Right atrium auricular region (tissue), 2 donors: ENCODE measurements at regions not wholly inside any gene's neighbourhood (a gene's known extent, or its start where the extent isn't known, plus 50 kb on each side); places are given as distances from the start of the nearest gene placed in this dataset.
A peak's percentile ranks its signal among the peaks of the same experiment; 100 is the strongest.

Experiments
- DNase-seq: peaks from one replicate; pipeline ENCODE4 v3.0.0-alpha.2; 2019; ENCODE audit warnings: low spot score
- H3K27ac ChIP-seq, 2 donors: fragments of 200-600 bp; sonication (generic); 1 replicate in 1 of 2; 2 replicates in 1 of 2; pipeline ENCODE4 v1.5.1; 2016 to 2019
- H3K27me3 ChIP-seq, 2 donors: fragments of 200-600 bp; sonication (generic); one replicate each; pipeline versions ENCODE4 v1.5.1 to v1.6.0; 2017 to 2019
- H3K36me3 ChIP-seq: fragments of 200-600 bp; sonication (generic); one replicate; pipeline ENCODE4 v1.5.1; 2016
- H3K4me1 ChIP-seq, 2 donors: fragments of 200-600 bp; sonication (generic); one replicate each; pipeline versions ENCODE4 v1.5.1 to v1.6.0; 2017 to 2019
- H3K4me3 ChIP-seq, 2 donors: fragments of 200-600 bp; sonication (generic); 1 replicate in 1 of 2; 2 replicates in 1 of 2; pipeline ENCODE4 v1.5.1; 2017 to 2019; ENCODE audit warnings: mild to moderate bottlenecking in 1 of 2, moderate library complexity in 1 of 2
- H3K9me3 ChIP-seq, 2 donors: fragments of 200-600 bp; sonication (generic); one replicate each; pipeline ENCODE4 v1.5.1; 2019
- TF ChIP-seq, protein P1 (sequence below), 2 donors: fragments of 200-600 bp; sonication (generic); IDR thresholded peaks; one replicate each; pipeline ENCODE4 v1.5.1; 2019; ENCODE audit warnings: antibody characterized with exemption in 2 of 2

GRCh38 chr2:120680136-120680761 is 55.4 kb upstream of the GLI2 start:
- peaks cover 0 to 4% of the 10 kb centered on the region in 2 donors for H3K4me1 ChIP-seq
- TF ChIP-seq, protein P1, sequence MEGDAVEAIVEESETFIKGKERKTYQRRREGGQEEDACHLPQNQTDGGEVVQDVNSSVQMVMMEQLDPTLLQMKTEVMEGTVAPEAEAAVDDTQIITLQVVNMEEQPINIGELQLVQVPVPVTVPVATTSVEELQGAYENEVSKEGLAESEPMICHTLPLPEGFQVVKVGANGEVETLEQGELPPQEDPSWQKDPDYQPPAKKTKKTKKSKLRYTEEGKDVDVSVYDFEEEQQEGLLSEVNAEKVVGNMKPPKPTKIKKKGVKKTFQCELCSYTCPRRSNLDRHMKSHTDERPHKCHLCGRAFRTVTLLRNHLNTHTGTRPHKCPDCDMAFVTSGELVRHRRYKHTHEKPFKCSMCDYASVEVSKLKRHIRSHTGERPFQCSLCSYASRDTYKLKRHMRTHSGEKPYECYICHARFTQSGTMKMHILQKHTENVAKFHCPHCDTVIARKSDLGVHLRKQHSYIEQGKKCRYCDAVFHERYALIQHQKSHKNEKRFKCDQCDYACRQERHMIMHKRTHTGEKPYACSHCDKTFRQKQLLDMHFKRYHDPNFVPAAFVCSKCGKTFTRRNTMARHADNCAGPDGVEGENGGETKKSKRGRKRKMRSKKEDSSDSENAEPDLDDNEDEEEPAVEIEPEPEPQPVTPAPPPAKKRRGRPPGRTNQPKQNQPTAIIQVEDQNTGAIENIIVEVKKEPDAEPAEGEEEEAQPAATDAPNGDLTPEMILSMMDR (IDR thresholded peaks at IDR 0.05) = peak; percentile 39 to 69
- peak; percentile 91 for DNase-seq
- H3K4me3 ChIP-seq = no peak overlapping the region
- no peaks in the 10 kb centered on the region for H3K36me3 ChIP-seq
- H3K27me3 ChIP-seq = no peaks in the 10 kb centered on the region
- H3K9me3 ChIP-seq = no peaks in the 10 kb centered on the region
- no peak overlapping the region for H3K27ac ChIP-seq

DNA sequence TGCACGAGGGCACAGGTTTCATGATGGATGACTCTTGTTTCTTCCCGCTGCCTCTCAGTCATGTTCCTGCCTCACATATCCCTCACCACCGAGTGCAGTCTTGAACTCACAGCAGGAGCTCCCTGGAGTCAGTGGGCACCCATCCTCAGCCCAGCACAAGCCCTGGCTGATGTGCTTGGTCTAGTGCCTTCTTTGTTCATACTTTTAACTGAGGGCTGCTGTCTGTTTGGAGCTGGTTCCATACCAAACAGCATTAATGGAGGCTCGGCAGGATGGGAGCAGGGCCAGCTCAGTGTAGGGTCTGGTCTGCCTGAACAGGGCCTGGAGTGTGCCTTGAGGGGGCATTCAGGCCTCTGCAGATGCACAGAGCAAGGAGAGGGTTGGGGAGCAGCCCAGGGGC is 54.5 kb upstream of the GLI2 start:
- H3K4me1 ChIP-seq = peaks cover 0 to 4% of the 10 kb centered on the region in 2 donors
- H3K27ac ChIP-seq = no peak overlapping the region
- TF ChIP-seq, protein P1 (IDR thresholded peaks at IDR 0.05) = no peak
- no peaks in the 10 kb centered on the region for H3K9me3 ChIP-seq
- no peaks in the 10 kb centered on the region for H3K27me3 ChIP-seq
- H3K4me3 ChIP-seq = no peak overlapping the region
- no peaks in the 10 kb centered on the region for H3K36me3 ChIP-seq
- DNase-seq = no peak

- Histone ChIP-seq H3K27ac (no peak overlapping the region), H3K36me3 (no peaks in the 10 kb centered on the region), H3K4me1 (peaks cover 0 to 4% of the 10 kb centered on the region in 2 donors), H3K4me3 (no peak overlapping the region), H3K27me3 (no peaks in the 10 kb centered on the region), H3K9me3 (no peaks in the 10 kb centered on the region)
- no peak for DNase-seq
- TF ChIP-seq, protein P1 (IDR thresholded peaks at IDR 0.05) = no peak
Observed at GRCh38 chr2:120681696-120682288, 53.9 kb upstream of the GLI2 start.

DNA sequence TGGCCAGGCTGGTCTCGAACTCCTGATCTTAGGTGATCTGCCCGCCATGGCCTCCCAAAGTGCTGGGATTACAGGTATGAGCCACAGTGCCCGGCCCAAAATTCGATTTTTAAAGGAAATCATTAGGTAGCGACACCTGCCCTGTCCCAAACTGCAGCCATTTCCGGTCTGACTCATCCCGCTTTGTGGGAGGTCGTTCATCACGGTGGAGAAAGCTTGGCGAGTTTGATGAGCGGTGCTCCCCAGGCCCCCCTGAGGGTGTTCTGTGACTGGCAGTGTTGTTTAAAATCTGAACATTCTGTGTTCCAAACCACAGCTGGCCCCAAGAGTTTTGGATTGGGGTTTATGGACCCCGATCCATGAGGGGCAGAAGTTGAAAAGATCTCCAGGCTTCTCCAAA is 53.0 kb upstream of the GLI2 start:
- Histone ChIP-seq H3K27ac (no peak overlapping the region), H3K4me1 (peaks cover 0 to 4% of the 10 kb centered on the region in 2 donors), H3K9me3 (no peaks in the 10 kb centered on the region), H3K4me3 (no peak overlapping the region), H3K36me3 (no peaks in the 10 kb centered on the region), H3K27me3 (no peaks in the 10 kb centered on the region)
- TF ChIP-seq, protein P1 (IDR thresholded peaks at IDR 0.05) = no peak
- no peak for DNase-seq

- H3K9me3 ChIP-seq = no peaks in the 10 kb centered on the region
- no peak for DNase-seq
- H3K4me1 ChIP-seq = peaks cover 0 to 4% of the 10 kb centered on the region in 2 donors
- TF ChIP-seq, protein P1 (IDR thresholded peaks at IDR 0.05) = no peak
- no peak overlapping the region for H3K4me3 ChIP-seq
- no peaks in the 10 kb centered on the region for H3K36me3 ChIP-seq
- no peak overlapping the region for H3K27ac ChIP-seq
- H3K27me3 ChIP-seq = no peaks in the 10 kb centered on the region
Observed at GRCh38 chr2:120683081-120683480, 52.6 kb upstream of the GLI2 start.

GRCh38 chr2:120683701-120684100 is 52.0 kb upstream of the GLI2 start:
- peaks cover 0 to 4% of the 10 kb centered on the region in 2 donors for H3K4me1 ChIP-seq
- TF ChIP-seq, protein P1 (IDR thresholded peaks at IDR 0.05) = no peak
- no peak for DNase-seq
- H3K27ac ChIP-seq = no peak overlapping the region
- H3K27me3 ChIP-seq = no peaks in the 10 kb centered on the region
- no peaks in the 10 kb centered on the region for H3K9me3 ChIP-seq
- no peak overlapping the region for H3K4me3 ChIP-seq
- H3K36me3 ChIP-seq = no peaks in the 10 kb centered on the region
